ENCODE measurements at regions not wholly inside any gene's neighbourhood (a gene's known extent, or its start where the extent isn't known, plus 50 kb on each side); places are given as distances from the start of the nearest gene placed in this dataset.

DNA sequence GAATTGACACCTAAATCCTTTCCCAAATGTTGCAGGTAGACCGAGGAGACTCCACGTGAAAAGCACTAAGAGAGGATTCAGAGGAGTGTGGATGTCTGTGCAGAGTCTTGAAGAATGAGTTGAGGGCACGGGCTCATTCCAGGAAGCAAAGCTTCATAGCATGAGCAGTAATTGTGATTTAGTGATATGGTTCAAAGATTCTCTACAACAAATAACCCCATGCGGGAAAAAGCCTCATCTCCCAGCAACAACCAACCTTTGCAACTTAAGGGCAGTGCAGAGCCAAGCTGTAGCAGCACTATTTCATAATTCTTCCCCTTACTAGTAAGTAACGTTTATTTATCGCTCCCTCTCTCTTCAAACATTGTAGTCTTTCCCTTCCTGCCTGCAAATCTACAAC is 87.5 kb upstream of the CLMP start:
- TF ChIP-seq ZNF8 (CRISPR knock-in tag; IDR thresholded peaks at IDR 0.05) (no peak), PPARA (CRISPR knock-in tag; IDR thresholded peaks at IDR 0.05; ENCODE audit: borderline replicate concordance) (no peak), RARB (CRISPR knock-in tag; IDR thresholded peaks at IDR 0.05) (no peak), ARNTL (CRISPR knock-in tag; IDR thresholded peaks at IDR 0.05; ENCODE audit: borderline replicate concordance, low read depth) (no peak), ZNF565 (CRISPR knock-in tag; conservative IDR thresholded peaks at IDR 0.05; ENCODE audit: low read depth) (no peak)
- TF ChIP-seq, protein P1, sequence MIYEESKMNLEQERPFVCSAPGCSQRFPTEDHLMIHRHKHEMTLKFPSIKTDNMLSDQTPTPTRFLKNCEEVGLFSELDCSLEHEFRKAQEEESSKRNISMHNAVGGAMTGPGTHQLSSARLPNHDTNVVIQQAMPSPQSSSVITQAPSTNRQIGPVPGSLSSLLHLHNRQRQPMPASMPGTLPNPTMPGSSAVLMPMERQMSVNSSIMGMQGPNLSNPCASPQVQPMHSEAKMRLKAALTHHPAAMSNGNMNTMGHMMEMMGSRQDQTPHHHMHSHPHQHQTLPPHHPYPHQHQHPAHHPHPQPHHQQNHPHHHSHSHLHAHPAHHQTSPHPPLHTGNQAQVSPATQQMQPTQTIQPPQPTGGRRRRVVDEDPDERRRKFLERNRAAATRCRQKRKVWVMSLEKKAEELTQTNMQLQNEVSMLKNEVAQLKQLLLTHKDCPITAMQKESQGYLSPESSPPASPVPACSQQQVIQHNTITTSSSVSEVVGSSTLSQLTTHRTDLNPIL (CRISPR knock-in tag; IDR thresholded peaks at IDR 0.05; ENCODE audit: low read depth): no peak
